OCI-M1 (cell line): ENCODE measurements at regions not wholly inside any gene's neighbourhood (a gene's known extent, or its start where the extent isn't known, plus 50 kb on each side); places are given as distances from the start of the nearest gene placed in this dataset.
"Not testable (repeated sequence)": the region's sequence is repeated elsewhere in the genome, so short reads cannot be mapped to it uniquely, and the experiment has no call there.

Experiments
- DNase-seq: peaks from one replicate; lab custom pipeline; 2025; lab: John Stamatoyannopoulos, UW

DNA sequence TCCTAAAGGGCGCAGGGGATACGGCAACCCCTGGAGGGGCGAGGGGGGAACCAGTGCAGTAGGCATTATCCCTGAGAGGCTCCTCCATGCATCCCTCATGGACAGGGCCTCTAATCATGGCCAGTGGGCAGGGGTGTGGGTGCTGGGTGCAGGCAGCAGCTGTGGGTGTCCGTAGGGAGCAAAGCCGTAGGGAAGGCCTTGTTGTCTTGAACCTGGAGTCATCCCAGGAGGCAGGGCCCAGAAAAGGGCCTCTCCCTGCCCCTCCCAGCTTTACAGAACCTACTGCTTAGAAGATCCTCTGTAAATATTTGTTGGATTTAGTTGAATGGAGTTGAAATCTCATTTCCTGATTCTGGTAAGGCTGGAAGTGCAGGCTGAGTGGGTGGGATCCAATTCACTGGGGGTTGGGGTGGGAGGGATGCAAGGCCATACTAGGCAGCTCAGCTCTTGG lies 207.0 kb upstream of the HAAO start:
- no peak for DNase-seq

GRCh38 chr2:42998721-42999120 lies 206.3 kb upstream of the HAAO start:
- DNase-seq = no peak

DNA sequence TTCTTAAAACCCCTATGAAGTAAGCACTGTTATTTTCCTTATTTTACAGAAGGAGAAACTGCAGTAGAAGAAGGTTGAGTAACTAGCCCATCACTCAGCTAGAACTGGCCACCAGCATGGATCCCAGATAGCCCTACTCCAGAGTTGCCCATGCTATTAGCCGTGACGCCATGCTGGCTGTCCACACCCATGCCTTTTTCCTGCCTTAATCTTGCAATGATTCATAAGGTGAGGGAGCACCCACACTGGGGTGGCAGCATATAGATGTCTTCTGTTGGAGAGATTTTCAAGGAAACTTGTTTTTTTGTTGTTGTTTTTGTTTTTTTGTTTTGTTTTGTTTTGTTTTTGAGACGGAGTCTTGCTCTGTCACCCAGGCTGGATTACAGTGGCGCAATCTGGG lies 204.1 kb upstream of the HAAO start:
- no peak for DNase-seq

DNA sequence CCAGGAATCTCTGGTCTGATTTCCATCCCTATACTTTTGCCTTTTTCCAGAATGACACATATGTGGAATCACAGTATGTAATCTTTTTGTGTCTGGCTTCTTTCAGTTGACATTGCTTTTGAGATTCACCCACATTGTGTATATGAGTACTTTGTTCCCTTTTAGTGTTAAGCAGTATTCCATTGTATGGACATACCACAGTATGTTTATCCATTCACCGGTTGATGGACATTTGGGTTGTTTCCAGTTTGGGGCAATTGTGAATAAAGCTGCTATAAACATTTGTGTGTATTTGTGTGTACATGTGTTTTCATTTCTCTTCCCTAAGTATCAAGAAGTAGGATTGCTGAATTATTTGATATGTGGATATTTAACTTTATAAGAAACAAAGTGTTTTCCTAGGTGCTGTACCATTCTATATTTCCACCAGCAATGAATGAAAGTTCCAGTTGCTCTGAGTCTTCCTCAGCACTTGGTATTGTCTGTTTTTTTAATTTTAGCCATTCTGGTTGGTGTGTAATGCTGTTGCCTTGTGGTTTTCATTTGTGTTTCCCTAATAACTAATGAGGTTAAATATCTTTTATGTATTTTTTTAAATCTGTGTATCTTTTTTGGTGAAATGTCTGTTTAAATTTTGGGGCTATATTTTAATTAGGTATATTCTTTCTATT lies 203.5 kb upstream of the HAAO start:
- DNase-seq = no peak

DNA sequence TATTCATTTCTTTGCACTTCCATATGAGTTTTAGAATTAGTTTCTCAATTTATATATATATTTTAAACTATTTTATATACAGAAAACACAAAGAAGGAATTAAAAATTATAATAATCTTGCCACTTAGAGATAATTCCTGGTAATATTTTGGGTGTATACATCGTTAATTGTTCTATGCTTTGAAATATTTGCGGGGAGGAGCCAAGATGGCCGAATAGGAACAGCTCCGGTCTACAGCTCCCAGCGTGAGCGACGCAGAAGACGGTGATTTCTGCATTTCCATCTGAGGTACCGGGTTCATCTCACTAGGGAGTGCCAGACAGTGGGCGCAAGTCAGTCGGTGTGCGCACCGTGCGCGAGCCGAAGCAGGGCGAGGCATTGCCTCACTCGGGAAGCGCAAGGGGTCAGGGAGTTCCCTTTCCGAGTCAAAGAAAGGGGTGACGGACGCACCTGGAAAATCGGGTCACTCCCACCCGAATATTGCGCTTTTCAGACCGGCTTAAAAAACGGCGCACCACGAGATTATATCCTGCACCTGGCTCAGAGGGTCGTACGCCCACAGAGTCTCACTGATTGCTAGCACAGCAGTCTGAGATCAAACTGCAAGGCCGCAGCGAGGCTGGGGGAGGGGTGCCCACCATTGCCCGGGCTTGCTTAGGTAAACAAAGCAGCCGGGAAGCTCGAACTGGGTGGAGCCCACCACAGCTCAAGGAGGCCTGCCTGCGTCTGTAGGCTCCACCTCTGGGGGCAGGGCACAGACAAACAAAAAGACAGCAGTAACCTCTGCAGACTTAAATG lies 197.1 kb upstream of the HAAO start:
- not testable (repeated sequence) for DNase-seq

DNA sequence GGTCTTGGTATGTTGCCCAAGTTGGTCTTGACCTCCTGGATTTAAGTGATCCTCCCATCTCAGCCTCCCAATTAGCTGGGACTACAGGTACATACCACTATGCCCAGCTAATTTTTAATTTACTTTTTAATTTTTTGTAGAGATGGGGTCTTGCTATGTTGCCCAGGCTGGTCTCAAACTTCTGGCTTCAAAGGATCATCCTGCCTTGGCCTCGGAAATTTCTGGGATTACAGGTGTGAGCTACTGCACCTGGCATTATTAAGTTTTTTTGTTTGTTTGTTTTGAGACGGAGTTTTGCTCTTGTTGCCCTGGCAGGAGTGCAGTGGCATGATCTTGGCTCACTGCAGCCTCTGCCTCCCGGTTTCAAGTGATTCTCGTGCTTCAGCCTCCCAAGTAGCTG lies 195.7 kb upstream of the HAAO start:
- DNase-seq = not testable (repeated sequence)

GRCh38 chr2:42987112-42987922 lies 194.9 kb upstream of the HAAO start:
- DNase-seq = no peak

GRCh38 chr2:42984617-42985016 lies 192.2 kb upstream of the HAAO start:
- no peak for DNase-seq

DNA sequence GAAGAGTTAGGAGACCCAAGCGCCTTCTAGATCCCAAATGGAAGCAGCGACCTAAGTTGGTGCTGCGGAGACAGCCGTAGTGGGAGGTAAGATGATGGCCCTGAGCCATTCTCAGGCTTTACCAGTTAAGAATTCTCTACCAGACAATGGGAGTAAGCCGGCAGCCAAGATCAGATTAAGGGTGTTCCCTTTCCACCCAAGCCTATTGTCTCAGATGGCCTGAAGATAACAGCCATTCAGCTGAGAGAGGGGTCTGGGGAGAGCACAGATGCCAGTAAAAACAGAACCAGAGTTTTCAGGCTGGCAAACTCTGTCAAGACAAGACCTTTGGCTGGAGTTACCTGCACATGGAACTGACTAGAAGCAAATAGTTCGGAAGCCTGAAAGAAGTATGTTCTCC lies 191.7 kb upstream of the HAAO start:
- no peak for DNase-seq

DNA sequence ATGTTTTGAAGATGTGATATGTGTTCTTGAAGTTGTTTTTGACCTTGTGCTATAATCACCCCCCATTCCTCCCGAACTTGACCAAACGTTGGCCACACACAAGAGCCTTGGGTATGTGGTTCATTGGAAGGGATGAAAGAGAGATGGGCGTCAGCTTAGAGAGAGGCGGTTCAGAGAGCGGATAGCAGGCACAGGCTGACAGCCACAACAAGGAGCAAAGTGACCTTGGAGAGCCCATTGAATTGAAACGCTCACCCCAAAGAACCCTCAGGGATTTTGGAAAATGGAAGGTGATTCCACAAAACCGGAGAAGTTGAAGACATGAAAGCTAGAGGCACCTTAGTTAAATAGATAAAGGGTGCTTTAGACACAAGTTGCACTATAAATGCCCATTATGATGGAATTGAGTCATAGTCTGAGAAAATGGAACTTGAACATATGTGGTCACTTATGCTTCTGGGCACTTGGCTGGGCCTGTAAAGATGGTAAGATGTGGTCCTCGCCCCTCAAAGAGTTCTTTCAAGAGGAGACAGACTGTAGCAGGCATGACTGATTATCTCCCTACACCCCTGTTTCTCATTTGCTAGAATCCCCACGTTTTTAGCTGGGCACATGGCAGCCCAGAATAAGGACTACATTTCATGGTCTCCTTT lies 188.5 kb upstream of the HAAO start:
- no peak for DNase-seq

GRCh38 chr2:42979870-42980763 lies 187.7 kb upstream of the HAAO start:
- DNase-seq = no peak

DNA sequence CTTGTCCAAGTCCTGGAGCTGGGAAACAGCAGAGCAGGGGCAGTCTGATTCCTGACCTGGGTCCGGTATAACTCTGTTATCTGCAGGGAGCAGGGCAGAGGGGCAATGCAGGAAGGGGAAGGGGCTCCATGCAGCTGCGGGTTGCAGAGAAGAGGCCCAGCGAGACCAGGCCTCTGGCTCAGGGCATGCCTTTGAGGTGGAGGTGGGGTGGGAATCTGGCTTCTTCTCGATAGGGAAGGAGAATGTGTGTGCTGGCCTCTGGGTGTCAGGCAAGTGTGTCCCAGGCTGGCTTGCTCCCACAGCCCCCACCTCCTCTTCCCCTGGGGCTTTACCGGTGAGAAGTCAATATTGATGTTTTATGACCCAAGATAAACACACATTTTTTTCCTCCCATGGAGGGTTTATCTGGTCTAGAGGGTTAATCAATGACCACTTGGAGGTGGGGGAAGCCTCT lies 187.1 kb upstream of the HAAO start:
- no peak for DNase-seq

GRCh38 chr2:42978887-42979415 lies 186.6 kb upstream of the HAAO start:
- DNase-seq = no peak

- no peak for DNase-seq
These were observed 185.9 kb upstream of the HAAO start for GRCh38 chr2:42978175-42978886.

GRCh38 chr2:42977270-42978174 lies 185.1 kb upstream of the HAAO start:
- peak; percentile 12 for DNase-seq

GRCh38 chr2:42976351-42976750 lies 184.0 kb upstream of the HAAO start:
- no peak for DNase-seq

GRCh38 chr2:42974721-42975717 lies 182.6 kb upstream of the HAAO start:
- peak; percentile 48 for DNase-seq
